ENCODE measurements at regions not wholly inside any gene's neighbourhood (a gene's known extent, or its start where the extent isn't known, plus 50 kb on each side); places are given as distances from the start of the nearest gene placed in this dataset.

DNA sequence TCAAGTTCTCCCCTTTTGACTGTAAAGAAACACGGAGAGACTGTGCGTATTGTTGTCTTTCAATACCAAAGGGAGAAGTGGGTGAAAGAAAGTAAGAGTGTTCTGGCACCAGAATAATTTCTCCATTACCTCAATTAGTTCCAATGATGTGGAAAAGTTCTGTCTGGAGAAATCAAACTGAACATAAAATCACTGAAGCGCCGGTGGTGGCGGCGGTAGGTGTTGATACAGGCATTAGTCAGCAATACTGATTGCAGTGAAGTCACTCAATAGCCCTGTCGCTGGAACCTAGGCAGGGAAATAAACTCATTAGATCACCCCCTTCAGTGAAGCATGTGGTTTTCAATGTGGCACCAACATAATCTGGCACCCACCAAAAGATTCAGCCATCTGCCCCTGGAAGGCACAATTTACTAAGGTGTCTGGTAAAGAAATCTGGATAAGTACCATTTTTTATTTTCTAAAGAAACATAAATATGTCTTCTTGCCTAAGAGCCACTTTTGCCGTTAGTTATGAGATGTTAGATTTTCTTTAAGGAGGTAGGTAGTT, 274.2 kb upstream of the SOX9 start:
- TF ChIP-seq, protein P1, sequence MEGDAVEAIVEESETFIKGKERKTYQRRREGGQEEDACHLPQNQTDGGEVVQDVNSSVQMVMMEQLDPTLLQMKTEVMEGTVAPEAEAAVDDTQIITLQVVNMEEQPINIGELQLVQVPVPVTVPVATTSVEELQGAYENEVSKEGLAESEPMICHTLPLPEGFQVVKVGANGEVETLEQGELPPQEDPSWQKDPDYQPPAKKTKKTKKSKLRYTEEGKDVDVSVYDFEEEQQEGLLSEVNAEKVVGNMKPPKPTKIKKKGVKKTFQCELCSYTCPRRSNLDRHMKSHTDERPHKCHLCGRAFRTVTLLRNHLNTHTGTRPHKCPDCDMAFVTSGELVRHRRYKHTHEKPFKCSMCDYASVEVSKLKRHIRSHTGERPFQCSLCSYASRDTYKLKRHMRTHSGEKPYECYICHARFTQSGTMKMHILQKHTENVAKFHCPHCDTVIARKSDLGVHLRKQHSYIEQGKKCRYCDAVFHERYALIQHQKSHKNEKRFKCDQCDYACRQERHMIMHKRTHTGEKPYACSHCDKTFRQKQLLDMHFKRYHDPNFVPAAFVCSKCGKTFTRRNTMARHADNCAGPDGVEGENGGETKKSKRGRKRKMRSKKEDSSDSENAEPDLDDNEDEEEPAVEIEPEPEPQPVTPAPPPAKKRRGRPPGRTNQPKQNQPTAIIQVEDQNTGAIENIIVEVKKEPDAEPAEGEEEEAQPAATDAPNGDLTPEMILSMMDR (conservative IDR thresholded peaks at IDR 0.05; ENCODE audit: low read depth, low read length) = no peak
- no peak for TF ChIP-seq EZH2 (IDR thresholded peaks at IDR 0.05; ENCODE audit: borderline replicate concordance, low read depth, low read length, poor library complexity, severe bottlenecking)
